H1 (cell line): ENCODE measurements at regions not wholly inside any gene's neighbourhood (a gene's known extent, or its start where the extent isn't known, plus 50 kb on each side); places are given as distances from the start of the nearest gene placed in this dataset.

Experiments used
- CTCF ChIA-PET: fragments of 300-600 bp; sonication (Branson Sonifier 250); formaldehyde crosslinking; loops from one replicate; lab custom pipeline; 2021; ENCODE audit not compliant: partially characterized antibody; lab: Charles Lee
- POLR2A ChIA-PET: fragments of 300-600 bp; sonication (Branson Sonifier 250); formaldehyde crosslinking; loops from one replicate; lab custom pipeline; 2021; ENCODE audit warnings: inconsistent platforms; ENCODE audit not compliant: partially characterized antibody; lab: Charles Lee
- DNase-seq, 2 experiments: peaks; one replicate each; pipeline versions ENCODE4 v3.0.0 to v3.0.0-alpha.2; 2010 to 2022; ENCODE audit warnings: low spot score in 2 of 2, low read depth in 1 of 2, mixed read lengths in 1 of 2
- FAIRE-seq: peaks from 2 replicates; lab custom pipeline; 2011; peaks lifted over from hg19 to GRCh38; lab: Jason Lieb, UNC
- H2AFZ ChIP-seq: 2 replicates; pipeline ENCODE4 v1.8.1; 2012; ENCODE audit warnings: low read length, inconsistent platforms
- H2AK5ac ChIP-seq: 2 replicates; pipeline ENCODE4 v1.6.1; 2013; ENCODE audit warnings: low read depth, low read length
- H2BK120ac ChIP-seq: replicated peaks from 2 replicates; pipeline ENCODE3; 2013; ENCODE audit warnings: low read depth, low read length, inconsistent platforms
- H2BK12ac ChIP-seq: 2 replicates; pipeline ENCODE4 v1.6.1; 2013; ENCODE audit warnings: low read depth, low read length
- H2BK15ac ChIP-seq: 2 replicates; pipeline ENCODE4 v1.6.1; 2013; ENCODE audit warnings: low read length
- H2BK20ac ChIP-seq: 2 replicates; pipeline ENCODE4 v1.6.1; 2013; ENCODE audit warnings: low read length
- H2BK5ac ChIP-seq: 2 replicates; pipeline ENCODE4 v1.6.1; 2013; ENCODE audit warnings: low read depth, low read length
- H3K14ac ChIP-seq: 2 replicates; pipeline ENCODE4 v1.6.1; 2013; ENCODE audit warnings: inconsistent platforms; ENCODE audit not compliant: insufficient read length
- H3K18ac ChIP-seq: 2 replicates; pipeline ENCODE4 v1.6.1; 2013; ENCODE audit warnings: low read length; ENCODE audit errors: extremely low read depth
- H3K23ac ChIP-seq: 2 replicates; pipeline ENCODE4 v1.6.1; 2013; ENCODE audit warnings: inconsistent platforms; ENCODE audit not compliant: insufficient read length
- H3K23me2 ChIP-seq: 2 replicates; pipeline ENCODE4 v1.6.1; 2013; ENCODE audit warnings: low read depth, low read length
- H3K27ac ChIP-seq: 2 replicates; pipeline ENCODE4 v1.6.1; 2011; ENCODE audit warnings: low read depth, low read length, inconsistent platforms
- H3K27me3 ChIP-seq, 4 experiments: replicated peaks in 1 of 4; 1 replicate in 1 of 4; 2 replicates in 3 of 4; pipeline versions ENCODE4 v1.6.1 to v1.8.1; 2011 to 2013; ENCODE audit warnings: low read length in 3 of 4, mild to moderate bottlenecking in 3 of 4, inconsistent platforms in 2 of 4, mixed read lengths in 2 of 4, moderate library complexity in 1 of 4; ENCODE audit not compliant: control insufficient read depth in 3 of 4, insufficient read depth in 3 of 4; ENCODE audit errors: extremely low read depth in 1 of 4
- H3K36me3 ChIP-seq, 4 experiments: 2 replicates each; pipeline versions ENCODE4 v1.6.1 to v1.8.1; 2011 to 2013; ENCODE audit warnings: mild to moderate bottlenecking in 4 of 4, low read length in 3 of 4, moderate library complexity in 2 of 4, control low read depth in 1 of 4, inconsistent platforms in 1 of 4; ENCODE audit not compliant: insufficient read depth in 4 of 4, control insufficient read depth in 2 of 4
- H3K4ac ChIP-seq: replicated peaks from 2 replicates; pipeline ENCODE3; 2013; ENCODE audit warnings: low read length, low read depth, mixed read lengths, inconsistent platforms; ENCODE audit not compliant: insufficient read length
- H3K4me1 ChIP-seq, 4 experiments: replicated peaks in 1 of 4; 1 replicate in 1 of 4; 2 replicates in 3 of 4; pipeline versions ENCODE4 v1.6.1 to v1.8.1; 2011 to 2013; ENCODE audit warnings: low read length in 3 of 4, inconsistent platforms in 2 of 4, mixed read lengths in 1 of 4; ENCODE audit not compliant: insufficient read depth in 4 of 4, control insufficient read depth in 3 of 4
- H3K4me2 ChIP-seq, 2 experiments: 2 replicates each; pipeline versions ENCODE4 v1.6.1 to v1.8.1; 2011 to 2013; ENCODE audit warnings: low read depth in 2 of 2, low read length in 2 of 2, control low read depth in 1 of 2, inconsistent platforms in 1 of 2, mild to moderate bottlenecking in 1 of 2; ENCODE audit not compliant: insufficient read depth in 1 of 2
- H3K4me3 ChIP-seq, 4 experiments: fragments of 200-600, 300-600 bp in 1 of 4; sonication (generic), shearing (Covaris generic), sonication (Bioruptor Twin) in 1 of 4; 2 replicates each; pipeline versions ENCODE4 v1.5.1 to v1.8.1; 2011 to 2016; ENCODE audit warnings: low read length in 4 of 4, low read depth in 3 of 4, control low read depth in 2 of 4, inconsistent platforms in 2 of 4, mild to moderate bottlenecking in 2 of 4, mixed read lengths in 1 of 4, moderate library complexity in 1 of 4; ENCODE audit not compliant: insufficient read depth in 2 of 4; ENCODE audit errors: extremely low read depth in 1 of 4
- H3K56ac ChIP-seq: replicated peaks from 2 replicates; pipeline ENCODE3; 2013; ENCODE audit warnings: low read depth, mild to moderate bottlenecking, mixed read lengths, low read length, inconsistent platforms; ENCODE audit not compliant: insufficient read length
- H3K79me1 ChIP-seq: 2 replicates; pipeline ENCODE4 v1.6.1; 2013; ENCODE audit warnings: low read depth, low read length, control low read depth
- H3K79me2 ChIP-seq, 2 experiments: 2 replicates each; pipeline versions ENCODE4 v1.6.1 to v1.8.1; 2012 to 2013; ENCODE audit warnings: low read length in 2 of 2, mild to moderate bottlenecking in 2 of 2, inconsistent platforms in 1 of 2; ENCODE audit not compliant: insufficient read depth in 2 of 2, control insufficient read depth in 1 of 2
- H3K9ac ChIP-seq, 4 experiments: replicated peaks in 1 of 4; 1 replicate in 1 of 4; 2 replicates in 3 of 4; pipeline versions ENCODE4 v1.6.1 to v1.8.1; 2011 to 2013; ENCODE audit warnings: low read depth in 3 of 4, low read length in 3 of 4, control low read depth in 2 of 4, mild to moderate bottlenecking in 2 of 4, moderate library complexity in 2 of 4, inconsistent platforms in 1 of 4; ENCODE audit errors: extremely low read depth in 1 of 4
- H3K9me3 ChIP-seq, 2 experiments: 2 replicates each; pipeline versions ENCODE4 v1.6.1 to v1.8.1; 2012 to 2013; ENCODE audit warnings: mild to moderate bottlenecking in 2 of 2, moderate library complexity in 2 of 2, control low read depth in 1 of 2, inconsistent platforms in 1 of 2, low read depth in 1 of 2, low read length in 1 of 2, mixed read lengths in 1 of 2; ENCODE audit not compliant: insufficient read depth in 2 of 2
- H4K20me1 ChIP-seq, 2 experiments: replicated peaks in 1 of 2; 2 replicates each; pipeline versions ENCODE3 to v1.8.1; 2011 to 2013; ENCODE audit warnings: inconsistent platforms in 2 of 2, low read length in 2 of 2, mild to moderate bottlenecking in 1 of 2; ENCODE audit not compliant: insufficient read depth in 2 of 2, control insufficient read depth in 1 of 2
- H4K5ac ChIP-seq: 2 replicates; pipeline ENCODE4 v1.6.1; 2013; ENCODE audit warnings: low read length, low read depth, mixed read lengths, inconsistent platforms; ENCODE audit not compliant: insufficient read length
- H4K8ac ChIP-seq: 2 replicates; pipeline ENCODE4 v1.8.0; 2013; ENCODE audit warnings: mild to moderate bottlenecking, moderate library complexity, low read length, inconsistent platforms; ENCODE audit not compliant: insufficient read depth; ENCODE audit errors: extremely low read depth
- H4K91ac ChIP-seq: replicated peaks from 2 replicates; pipeline ENCODE3; 2013; ENCODE audit warnings: low read length, mixed read lengths, inconsistent platforms; ENCODE audit not compliant: insufficient read length
- CREB1 ChIP-seq: IDR thresholded peaks from 2 replicates; pipeline ENCODE4 v1.6.1; 2012; ENCODE audit warnings: inconsistent platforms
- EZH2 ChIP-seq: fragments of 200-600 bp; sonication (generic); IDR thresholded peaks from 2 replicates; pipeline ENCODE4 v1.7.1; 2012; ENCODE audit warnings: low read depth, mild to moderate bottlenecking, moderate library complexity, low read length, inconsistent platforms; ENCODE audit not compliant: severe bottlenecking
- GTF2F1 ChIP-seq: IDR thresholded peaks from 2 replicates; pipeline ENCODE4 v1.6.1; 2012; ENCODE audit warnings: low read depth, low read length, improper control_type of control experiment, borderline replicate concordance
- HDAC2 ChIP-seq, 2 experiments: fragments of 300-600 bp in 1 of 2; sonication (generic) in 1 of 2; IDR thresholded peaks; 2 replicates each; pipeline ENCODE4 v1.6.1; 2011 to 2012; ENCODE audit warnings: low read depth in 2 of 2, low read length in 2 of 2, mild to moderate bottlenecking in 2 of 2, moderate library complexity in 2 of 2, borderline replicate concordance in 1 of 2, inconsistent platforms in 1 of 2
- RFX5 ChIP-seq: IDR thresholded peaks from 2 replicates; pipeline ENCODE4 v1.6.1; 2011; ENCODE audit warnings: low read depth, low read length, improper control_type of control experiment, borderline replicate concordance
- RNF2 ChIP-seq: fragments of 200-900, 300-1000 bp; sonication (generic); IDR thresholded peaks from 2 replicates; pipeline ENCODE4 v1.7.1; 2016; ENCODE audit warnings: borderline replicate concordance, low read depth, mild to moderate bottlenecking, antibody characterized with exemption, low read length; ENCODE audit not compliant: poor library complexity, severe bottlenecking; ENCODE audit errors: missing control alignments
- RXRA ChIP-seq: IDR thresholded peaks from 2 replicates; pipeline ENCODE4 v1.6.1; 2011; ENCODE audit warnings: low read depth, mild to moderate bottlenecking, low read length, moderate library complexity; ENCODE audit not compliant: insufficient read depth
- SIX5 ChIP-seq: IDR thresholded peaks from 2 replicates; pipeline ENCODE4 v1.6.1; 2011; ENCODE audit warnings: mild to moderate bottlenecking, low read depth, low read length
- TCF12 ChIP-seq: IDR thresholded peaks from 2 replicates; pipeline ENCODE4 v1.6.1; 2011; ENCODE audit warnings: low read depth, mild to moderate bottlenecking, low read length
- WGBS, 2 experiments: shearing (Covaris generic) in 1 of 2; methylation state at CpG; one replicate each; pipeline versions ENCODE4 v1.1.6 to v1.1.7; 2013 to 2015; ENCODE audit warnings: low lambda C conversion rate in 2 of 2, mixed read lengths in 2 of 2, inconsistent platforms in 1 of 2, low coverage in 1 of 2, missing lambda C conversion rate in 1 of 2; ENCODE audit not compliant: insufficient replicate concordance in 2 of 2, insufficient coverage in 1 of 2, insufficient read length in 1 of 2; ENCODE audit errors: extremely low coverage in 1 of 2, missing lambda C conversion rate in 1 of 2; 5-methylcytosine and 5-hydroxymethylcytosine counted together

DNA sequence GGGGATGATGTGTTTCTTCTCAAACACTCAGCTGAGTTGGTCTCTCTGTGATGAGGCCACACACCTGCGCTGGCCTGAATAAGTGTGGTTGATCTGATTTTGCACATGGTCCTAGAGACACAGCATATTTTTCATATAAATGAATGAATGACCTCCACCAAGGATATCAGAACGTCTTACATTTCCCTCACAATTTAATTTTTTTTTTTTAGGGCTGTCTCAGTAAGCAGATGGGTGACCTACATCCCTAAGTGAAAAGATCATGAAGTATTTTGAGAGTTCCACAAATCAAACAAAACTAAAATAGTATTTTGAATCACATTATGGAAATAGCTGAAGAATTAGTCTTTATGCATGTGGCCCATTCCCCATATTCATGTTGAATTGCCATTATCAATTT is 333.7 kb upstream of the TMTC1 start:
- Histone ChIP-seq H3K79me1 (no peaks in the 10 kb centered on the region), H3K4me2 (no peak overlapping the region), H4K20me1 (no peaks in the 10 kb centered on the region), H2BK12ac (no peak overlapping the region), H2BK5ac (no peak overlapping the region), H4K91ac (no peak overlapping the region), H3K9ac (no peak overlapping the region), H2BK20ac (no peak overlapping the region), H3K23ac (no peak overlapping the region), H3K18ac (no peak overlapping the region), H4K8ac (no peak overlapping the region), H3K4ac (no peak overlapping the region), H3K9me3 (peaks cover 0 to 4% of the 10 kb centered on the region in 2 experiments; a peak in 1 of 4 replicates), H3K23me2 (no peaks in the 10 kb centered on the region), H2BK15ac (no peak overlapping the region), H3K4me1 (no peaks in the 10 kb centered on the region), H4K5ac (no peak overlapping the region), H2AK5ac (no peak overlapping the region), H2AFZ (no peak overlapping the region), H3K36me3 (no peaks in the 10 kb centered on the region), H3K27me3 (no peaks in the 10 kb centered on the region), H3K27ac (no peak overlapping the region), H3K79me2 (no peaks in the 10 kb centered on the region), H3K56ac (no peak overlapping the region), H2BK120ac (no peak overlapping the region), H3K4me3 (no peak overlapping the region), H3K14ac (no peak overlapping the region)
- ChIA-PET POLR2A (no interaction called here), CTCF (interaction anchor here (1.0 kb wide), 1 partner anchor 17 kb away, joined by 4 read pairs; no protein-coding TSS in a partner anchor)
- WGBS, 2 experiments = 82% methylated on average over 2 of the region's 2 CpGs; no CpG with 5 or more reads in 1 of the 2 experiments
- TF ChIP-seq RNF2 = no peak
- no peak for TF ChIP-seq SIX5
- no peak for TF ChIP-seq RXRA
- TF ChIP-seq HDAC2 (IDR thresholded peaks at IDR 0.05; ENCODE audit: borderline replicate concordance in 1 of 2, low read depth in 2 of 2, low read length in 2 of 2) = no peak
- TF ChIP-seq RFX5 = no peak
- TF ChIP-seq EZH2 = no peak
- TF ChIP-seq TCF12 = no peak
- no peak for TF ChIP-seq GTF2F1
- TF ChIP-seq CREB1 = no peak
- DNase-seq (no peak), FAIRE-seq (no peak)
